Breast epithelium (tissue), 4 donors: ENCODE measurements at regions not wholly inside any gene's neighbourhood (a gene's known extent, or its start where the extent isn't known, plus 50 kb on each side); places are given as distances from the start of the nearest gene placed in this dataset.

Experiments used
- DNase-seq, 2 donors: peaks; one replicate each; pipeline ENCODE4 v3.0.0-alpha.2; 2019; ENCODE audit warnings: low spot score in 2 of 2
- H3K27ac ChIP-seq, 2 donors: fragments of 200-600 bp; sonication (generic) in 1 of 2; one replicate each; pipeline ENCODE4 v1.5.1; 2016 to 2019; ENCODE audit warnings: mild to moderate bottlenecking in 1 of 2
- H3K27me3 ChIP-seq, 2 donors: fragments of 200-600 bp; sonication (generic) in 1 of 2; one replicate each; pipeline versions ENCODE4 v1.5.1 to v1.6.0; 2017 to 2019; ENCODE audit warnings: control low read depth in 1 of 2, mild to moderate bottlenecking in 1 of 2
- H3K36me3 ChIP-seq: fragments of 200-600 bp; one replicate; pipeline ENCODE4 v1.5.1; 2019
- H3K4me1 ChIP-seq, 2 donors: fragments of 200-600 bp; sonication (generic); one replicate each; pipeline ENCODE4 v1.5.1; 2016 to 2019; ENCODE audit warnings: control low read depth in 1 of 2
- H3K4me3 ChIP-seq, 3 donors: fragments of 200-600 bp; sonication (generic); 1 replicate in 2 of 3; 2 replicates in 1 of 3; pipeline ENCODE4 v1.5.1; 2016 to 2019; ENCODE audit warnings: mild to moderate bottlenecking in 3 of 3, moderate library complexity in 2 of 3
- H3K9me3 ChIP-seq, 2 donors: fragments of 200-600 bp; sonication (generic) in 1 of 2; one replicate each; pipeline ENCODE4 v1.5.1; 2016 to 2019; ENCODE audit warnings: control low read depth in 1 of 2
- CTCF ChIP-seq, 3 donors: fragments of 450-650 bp; IDR thresholded peaks; one replicate each; pipeline ENCODE4 v1.5.1; 2016 to 2017; ENCODE audit warnings: antibody characterized with exemption in 3 of 3, mild to moderate bottlenecking in 3 of 3, moderate library complexity in 3 of 3
- POLR2A ChIP-seq: fragments of 450-650 bp; IDR thresholded peaks from one replicate; pipeline ENCODE4 v1.6.1; 2016; ENCODE audit warnings: antibody characterized with exemption, mild to moderate bottlenecking, moderate library complexity
- POLR2AphosphoS5 ChIP-seq, 3 donors: sonication (generic); formaldehyde crosslinking; IDR thresholded peaks; one replicate each; pipeline ENCODE4 v1.6.1; 2017; ENCODE audit warnings: antibody characterized with exemption in 3 of 3
- intact Hi-C: fragments of 100-400 bp; cut with DNase I; formaldehyde crosslinking; loops from one replicate; pipeline ENCODE4 v1.15.1; 2023; ENCODE audit warnings: low total_unique reads

GRCh38 chr14:84891404-84891803 lies 638.5 kb upstream of the FLRT2 start:
- no peak overlapping the region for H3K4me3 ChIP-seq
- H3K27me3 ChIP-seq = no peaks in the 10 kb centered on the region
- intact Hi-C loops = no loop called here
- H3K4me1 ChIP-seq = no peaks in the 10 kb centered on the region
- H3K36me3 ChIP-seq = no peaks in the 10 kb centered on the region
- peaks cover 0 to 15% of the 10 kb centered on the region in 2 donors for H3K9me3 ChIP-seq
- no peak overlapping the region for H3K27ac ChIP-seq
- TF ChIP-seq POLR2A = no peak
- TF ChIP-seq POLR2AphosphoS5 (IDR thresholded peaks at IDR 0.05) = no peak
- no peak for TF ChIP-seq CTCF (IDR thresholded peaks at IDR 0.05)
- DNase-seq = no peak

GRCh38 chr14:84894254-84894653 lies 635.7 kb upstream of the FLRT2 start:
- intact Hi-C loops = no loop called here
- DNase-seq = no peak
- Histone ChIP-seq H3K27ac (no peak overlapping the region), H3K4me1 (no peaks in the 10 kb centered on the region), H3K9me3 (no peaks in the 10 kb centered on the region), H3K36me3 (no peaks in the 10 kb centered on the region), H3K4me3 (no peak overlapping the region), H3K27me3 (no peaks in the 10 kb centered on the region)
- TF ChIP-seq POLR2A (no peak), POLR2AphosphoS5 (IDR thresholded peaks at IDR 0.05) (no peak), CTCF (IDR thresholded peaks at IDR 0.05) (no peak)

GRCh38 chr14:84922370-84922769 lies 607.6 kb upstream of the FLRT2 start:
- Histone ChIP-seq H3K4me1 (no peaks in the 10 kb centered on the region), H3K9me3 (no peaks in the 10 kb centered on the region), H3K4me3 (no peak overlapping the region), H3K27me3 (no peaks in the 10 kb centered on the region), H3K36me3 (no peaks in the 10 kb centered on the region), H3K27ac (no peak overlapping the region)
- no peak for DNase-seq
- TF ChIP-seq POLR2AphosphoS5 (IDR thresholded peaks at IDR 0.05) = no peak
- TF ChIP-seq POLR2A = no peak
- no peak for TF ChIP-seq CTCF (IDR thresholded peaks at IDR 0.05)
- intact Hi-C loops = no loop called here

- H3K36me3 ChIP-seq = no peaks in the 10 kb centered on the region
- DNase-seq = no peak
- no peak for TF ChIP-seq POLR2AphosphoS5 (IDR thresholded peaks at IDR 0.05)
- TF ChIP-seq CTCF (IDR thresholded peaks at IDR 0.05) = no peak
- no peak for TF ChIP-seq POLR2A
- H3K27me3 ChIP-seq = no peaks in the 10 kb centered on the region
- intact Hi-C loops = no loop called here
- no peak overlapping the region for H3K27ac ChIP-seq
- H3K4me3 ChIP-seq = no peak overlapping the region
- H3K4me1 ChIP-seq = no peaks in the 10 kb centered on the region
- no peaks in the 10 kb centered on the region for H3K9me3 ChIP-seq
Observed at GRCh38 chr14:84926656-84927055, 603.3 kb upstream of the FLRT2 start.

GRCh38 chr14:84927096-84927827 lies 602.7 kb upstream of the FLRT2 start:
- no peak overlapping the region for H3K27ac ChIP-seq
- no peak overlapping the region for H3K4me3 ChIP-seq
- intact Hi-C loops = no loop called here
- DNase-seq = no peak
- no peak for TF ChIP-seq POLR2A
- no peak for TF ChIP-seq POLR2AphosphoS5 (IDR thresholded peaks at IDR 0.05)
- no peak for TF ChIP-seq CTCF (IDR thresholded peaks at IDR 0.05)
- no peaks in the 10 kb centered on the region for H3K9me3 ChIP-seq
- no peaks in the 10 kb centered on the region for H3K27me3 ChIP-seq
- no peaks in the 10 kb centered on the region for H3K4me1 ChIP-seq
- H3K36me3 ChIP-seq = no peaks in the 10 kb centered on the region
